GM18870 (cell line): ENCODE measurements at regions not wholly inside any gene's neighbourhood (a gene's known extent, or its start where the extent isn't known, plus 50 kb on each side); places are given as distances from the start of the nearest gene placed in this dataset.

Experiments
- ATAC-seq: cut with Tn5 transposase; IDR thresholded peaks from one replicate; pipeline ENCODE4 v1.9.1; 2021; ENCODE audit warnings: moderate library complexity; ENCODE audit not compliant: unreplicated experiment

DNA sequence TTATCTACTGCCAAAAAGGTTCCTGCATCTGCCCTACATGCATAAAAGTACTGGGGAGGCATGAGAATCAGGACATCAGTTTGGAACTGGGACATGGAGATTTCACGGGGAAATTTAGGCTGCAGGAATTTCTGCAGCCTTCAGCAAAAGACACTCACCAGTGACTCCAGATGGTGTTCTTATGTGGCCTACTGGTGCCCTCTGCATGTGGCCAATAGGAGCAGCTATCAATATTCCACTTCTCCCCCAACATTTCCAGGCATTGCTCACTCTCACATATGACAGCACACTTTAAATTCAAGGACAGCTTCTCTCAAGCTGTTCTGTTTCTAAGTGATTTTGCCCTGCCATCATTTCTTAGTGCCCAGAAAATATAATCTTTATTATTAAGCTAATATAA lies 570.5 kb upstream of the ARGLU1 start:
- no peak for ATAC-seq

DNA sequence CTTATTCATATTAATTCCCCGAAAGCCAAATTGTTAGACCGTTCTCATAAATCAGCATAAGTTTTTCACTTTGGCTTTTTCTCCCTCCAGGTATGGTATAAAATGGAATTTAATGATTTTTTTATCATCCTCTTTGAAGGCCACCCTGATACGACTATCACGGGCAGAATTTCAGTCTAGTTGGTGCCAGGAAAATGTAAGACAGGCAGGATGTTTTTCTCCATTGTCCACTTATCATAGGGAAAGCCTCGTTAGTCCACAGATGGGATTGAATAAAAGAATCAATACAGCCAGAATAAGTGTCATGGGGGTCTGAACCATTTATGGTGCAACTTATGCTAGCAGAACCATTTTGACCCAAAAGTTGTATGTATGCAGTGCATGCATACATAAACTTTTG lies 566.0 kb upstream of the ARGLU1 start:
- no peak for ATAC-seq

DNA sequence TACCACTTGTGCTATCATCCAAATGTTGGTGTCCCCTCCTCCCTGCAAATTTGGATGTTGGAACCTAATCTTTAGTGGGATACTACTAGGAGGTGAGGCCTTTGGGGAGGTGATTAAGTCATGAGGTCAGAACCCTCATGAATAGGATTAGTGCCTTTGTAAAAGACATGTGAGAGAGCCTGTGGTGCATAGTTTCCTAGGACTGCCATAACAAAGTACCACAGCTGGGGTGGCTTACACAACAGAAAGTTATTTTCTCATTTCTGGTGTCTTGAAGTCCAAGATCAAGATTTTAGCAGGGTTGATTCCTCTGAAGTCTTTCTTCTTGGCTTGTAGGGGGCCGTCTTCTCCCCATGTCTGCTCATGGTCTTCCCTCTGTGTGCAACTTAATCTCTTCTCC lies 562.6 kb upstream of the ARGLU1 start:
- no peak for ATAC-seq

DNA sequence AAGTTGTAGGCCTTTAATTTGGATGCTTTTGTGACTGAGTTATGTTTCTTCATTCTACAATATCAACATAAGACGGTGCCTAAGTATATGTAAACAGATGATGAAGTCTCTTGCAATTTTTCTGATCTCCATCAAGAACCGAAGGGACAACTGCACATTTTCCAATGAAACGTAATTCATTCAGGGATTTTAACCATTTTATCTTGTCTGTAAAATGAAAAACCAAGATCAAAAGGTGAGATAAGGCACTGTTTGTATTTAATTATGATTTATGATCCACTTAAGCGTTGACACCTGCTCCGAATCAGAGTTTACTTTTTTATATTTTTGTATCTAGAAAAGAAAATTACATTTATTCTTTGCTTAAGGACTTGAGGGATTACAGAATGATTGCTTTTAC lies 556.8 kb upstream of the ARGLU1 start:
- ATAC-seq: no peak

DNA sequence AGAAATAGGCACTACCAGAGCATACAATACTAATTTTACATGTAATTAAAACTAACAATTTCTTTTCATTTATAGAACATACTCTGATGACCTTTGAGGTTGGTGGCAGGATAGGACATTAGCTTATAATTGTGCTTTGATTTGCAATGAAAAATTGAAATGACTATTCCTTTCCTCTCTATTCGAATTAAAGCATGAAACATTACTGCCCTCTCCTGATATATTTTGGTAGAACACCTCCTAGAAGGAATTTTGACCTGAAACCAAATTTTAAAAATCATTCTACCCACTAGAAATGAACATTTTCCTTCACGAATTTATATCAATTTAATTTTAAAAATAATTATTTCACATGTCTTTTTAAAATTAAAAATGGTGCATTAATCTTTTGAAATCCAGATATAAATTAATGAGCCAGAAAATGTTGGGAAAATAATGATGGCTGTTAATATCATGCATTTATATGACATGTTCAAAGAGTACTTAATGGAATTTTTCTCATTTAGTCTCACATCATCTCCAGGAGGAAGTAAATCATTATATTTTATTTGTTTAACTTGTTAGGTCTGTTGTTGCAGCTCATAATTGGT lies 556.3 kb upstream of the ARGLU1 start:
- no peak for ATAC-seq

DNA sequence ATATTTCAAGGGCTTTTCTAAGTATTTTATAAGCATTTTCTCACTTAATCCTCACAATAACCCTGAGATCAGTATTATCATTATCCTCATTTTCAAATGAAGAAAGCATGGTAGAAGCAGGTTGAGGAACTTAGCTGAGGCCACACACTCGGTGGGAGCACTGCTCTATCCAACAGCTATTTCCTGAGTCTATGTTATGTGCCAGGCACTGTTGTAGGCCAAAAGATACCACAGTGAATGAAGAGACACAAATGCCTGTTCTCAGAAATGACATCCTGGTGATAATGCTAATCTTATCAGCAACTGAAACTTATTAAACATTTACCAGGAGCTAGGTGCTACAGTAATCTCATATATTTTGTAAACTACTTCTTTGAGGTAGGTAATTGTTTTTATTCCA lies 553.9 kb upstream of the ARGLU1 start:
- no peak for ATAC-seq

DNA sequence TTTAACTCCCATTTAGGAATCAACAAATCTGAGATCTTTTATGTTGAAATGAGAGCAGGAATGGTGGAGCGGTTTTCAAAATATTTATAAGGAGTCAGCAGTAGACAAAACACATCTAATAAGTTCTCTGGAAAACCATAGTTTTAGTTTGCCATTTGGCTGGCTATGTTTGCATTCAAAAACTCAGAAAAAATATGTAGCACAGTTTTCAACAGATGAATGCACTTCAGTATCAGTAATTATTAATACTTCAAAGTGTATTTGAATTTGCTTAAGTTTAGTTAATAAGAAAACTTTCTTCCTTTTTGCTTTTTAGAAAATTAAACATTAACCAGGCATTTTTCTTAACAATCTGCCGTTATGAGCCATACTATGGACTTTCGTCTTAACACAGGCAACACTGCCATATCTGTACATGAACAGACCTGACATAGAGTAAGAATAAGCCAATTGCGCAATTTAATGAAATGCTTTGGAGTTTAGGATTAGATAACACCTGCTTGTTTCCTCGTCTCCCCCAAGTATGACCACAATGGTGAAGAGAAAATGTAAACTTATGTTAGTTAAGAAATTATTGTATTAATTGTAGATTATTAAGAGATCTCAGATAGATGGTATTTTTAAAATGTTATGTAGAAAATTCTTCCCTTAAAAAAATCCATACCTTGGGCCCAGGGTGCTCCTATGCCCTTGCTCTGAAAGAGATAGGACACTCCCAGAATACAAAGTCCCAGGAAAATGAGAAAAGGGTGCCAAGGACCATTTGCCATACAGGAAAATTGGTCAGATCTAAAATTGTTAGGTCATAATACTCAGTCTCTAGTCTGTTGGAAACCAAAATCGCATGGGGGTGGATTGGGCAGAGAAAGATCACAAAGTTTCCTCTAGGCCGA lies 552.3 kb upstream of the ARGLU1 start:
- ATAC-seq: no peak

DNA sequence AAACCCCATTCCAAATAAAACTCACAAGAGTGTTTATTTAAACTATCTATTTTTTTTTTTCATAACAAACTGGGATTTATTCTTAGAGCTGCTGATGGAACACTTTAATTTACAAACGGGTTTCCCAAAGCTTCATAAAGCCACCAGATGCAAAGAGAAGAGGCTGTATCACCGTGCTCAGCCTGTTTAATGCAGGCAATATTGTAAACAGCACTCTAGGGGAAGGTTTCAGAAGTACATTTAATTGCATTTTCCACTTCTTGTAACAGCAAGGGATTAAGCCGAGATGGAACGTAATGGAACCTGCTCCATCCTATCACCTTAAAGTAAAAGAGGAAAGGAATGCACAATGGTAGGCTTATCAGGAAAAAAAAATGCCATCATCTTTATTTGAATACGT lies 550.6 kb upstream of the ARGLU1 start:
- no peak for ATAC-seq

DNA sequence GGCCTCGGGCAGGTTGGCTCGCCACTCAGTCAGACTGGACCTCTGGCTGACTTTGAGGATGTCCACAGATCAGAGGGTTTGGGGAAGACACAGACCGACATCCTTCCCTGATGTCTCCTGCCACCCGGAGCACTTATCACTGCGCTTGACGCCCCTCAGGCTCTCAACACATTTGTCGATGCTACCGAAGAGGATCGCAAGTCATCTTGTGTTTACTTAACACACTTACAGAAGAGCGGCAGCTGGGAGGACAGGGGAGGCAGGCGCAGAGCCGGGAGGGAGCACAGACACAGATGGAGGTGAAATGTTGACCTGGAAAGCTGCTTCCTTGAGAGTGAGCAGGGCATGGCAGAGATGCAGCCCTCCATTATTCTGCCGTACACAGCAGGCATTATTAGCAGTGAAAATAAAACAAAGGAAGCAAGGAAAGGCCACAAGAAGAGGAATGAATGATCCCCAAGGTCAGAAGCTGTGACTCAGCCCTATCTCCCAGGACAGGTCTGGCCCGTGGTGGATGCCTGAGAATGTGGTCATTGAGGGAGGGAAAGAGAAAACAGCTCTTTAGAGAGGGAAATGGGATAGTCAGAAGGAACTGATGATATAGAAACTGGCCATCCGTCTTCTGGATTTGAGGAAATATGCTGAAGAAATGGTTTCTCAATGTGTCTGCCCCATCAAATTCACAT lies 549.5 kb upstream of the ARGLU1 start:
- ATAC-seq: no peak

DNA sequence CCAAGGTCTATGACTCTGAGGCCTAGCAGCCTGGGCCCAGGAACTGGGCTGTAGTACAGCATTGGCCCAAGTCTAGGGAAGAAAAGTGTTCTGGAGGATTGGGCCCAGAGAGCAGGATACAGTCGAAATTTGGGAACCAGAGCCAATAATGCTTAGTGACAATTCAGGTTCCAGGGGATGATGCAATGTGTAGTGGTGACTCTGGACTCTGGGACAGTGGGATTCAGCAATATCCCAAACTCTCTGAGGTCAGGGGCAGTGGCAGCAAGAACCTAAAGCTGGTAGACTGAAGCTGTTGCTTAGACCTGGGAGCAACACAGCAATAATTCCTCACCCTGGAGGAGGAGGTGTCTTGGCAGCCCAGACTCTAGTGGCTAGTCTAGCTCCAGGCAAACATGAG lies 545.5 kb upstream of the ARGLU1 start:
- no peak for ATAC-seq

DNA sequence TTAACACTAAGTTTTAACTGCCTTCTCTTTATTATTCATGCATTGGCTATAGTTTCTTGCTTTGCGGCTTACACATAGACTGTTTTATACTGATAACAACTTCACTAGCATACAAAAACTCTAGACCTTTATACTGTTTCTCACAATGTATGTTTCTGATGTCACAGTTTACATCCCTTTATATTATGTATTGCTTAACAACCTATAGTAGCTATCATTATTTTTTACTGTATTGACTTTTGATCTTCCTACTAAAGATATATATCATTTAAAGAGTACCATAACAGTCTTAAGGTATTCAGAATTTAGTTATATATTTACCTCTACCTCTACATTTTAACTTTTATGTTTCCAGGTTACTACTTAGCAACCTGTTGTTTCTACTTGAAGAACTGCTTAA lies 543.3 kb upstream of the ARGLU1 start:
- no peak for ATAC-seq

DNA sequence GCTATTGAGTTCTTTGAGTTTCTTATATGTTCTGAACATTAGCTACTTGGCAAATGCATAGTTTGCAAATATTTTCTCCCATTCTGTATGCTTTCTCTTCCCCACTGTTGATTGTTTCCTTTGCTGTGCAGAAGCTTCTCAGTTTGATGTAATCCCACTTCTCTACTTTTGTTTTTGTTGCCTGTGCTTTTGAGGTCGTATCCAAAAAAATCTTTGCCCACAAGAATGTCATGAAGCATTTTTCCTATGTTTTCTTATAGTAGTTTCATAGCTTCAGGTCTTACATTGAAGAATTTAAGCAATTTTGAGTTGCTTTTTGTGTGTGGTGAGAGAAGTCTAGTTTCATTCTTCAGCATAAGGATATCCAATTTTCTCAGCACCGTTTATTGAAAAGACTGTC lies 536.7 kb upstream of the ARGLU1 start:
- no peak for ATAC-seq

DNA sequence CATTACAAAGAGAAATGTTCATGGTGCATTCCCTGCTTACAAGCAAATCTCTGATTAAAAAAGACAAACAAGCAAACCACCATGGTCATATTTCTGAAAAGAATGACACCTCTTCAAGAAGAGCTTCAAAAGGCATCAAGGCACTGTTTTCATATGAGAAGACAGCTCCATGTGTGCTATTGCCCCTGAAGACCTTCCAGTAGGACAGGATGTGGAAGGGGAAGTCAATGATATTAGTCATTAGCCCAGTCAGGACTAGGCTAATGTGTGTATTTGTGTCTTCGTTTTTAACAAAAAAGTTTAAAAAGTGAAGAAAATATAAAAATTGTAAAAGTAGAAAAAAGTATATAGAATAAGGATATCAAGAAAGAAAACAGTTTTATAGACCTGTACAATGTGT lies 534.7 kb upstream of the ARGLU1 start:
- ATAC-seq: no peak

DNA sequence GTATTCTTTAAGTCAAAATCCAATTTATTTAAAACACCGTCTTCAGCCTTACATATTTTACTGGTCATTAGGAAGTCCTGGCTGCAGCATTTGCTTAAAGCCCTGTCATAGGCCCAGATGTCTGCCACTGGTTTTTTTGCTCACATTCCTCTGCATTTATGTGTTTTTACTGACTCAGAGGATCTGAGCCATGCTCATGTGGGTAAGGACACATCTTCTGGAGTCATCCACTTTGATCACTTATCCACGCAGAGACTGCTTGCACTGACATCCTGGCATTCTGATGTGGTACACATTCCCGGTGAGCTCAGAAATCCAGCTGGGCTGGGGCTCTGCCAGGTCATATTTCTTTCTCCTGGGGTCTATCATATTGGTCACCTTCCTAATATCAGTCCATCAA lies 531.7 kb upstream of the ARGLU1 start:
- ATAC-seq: no peak

DNA sequence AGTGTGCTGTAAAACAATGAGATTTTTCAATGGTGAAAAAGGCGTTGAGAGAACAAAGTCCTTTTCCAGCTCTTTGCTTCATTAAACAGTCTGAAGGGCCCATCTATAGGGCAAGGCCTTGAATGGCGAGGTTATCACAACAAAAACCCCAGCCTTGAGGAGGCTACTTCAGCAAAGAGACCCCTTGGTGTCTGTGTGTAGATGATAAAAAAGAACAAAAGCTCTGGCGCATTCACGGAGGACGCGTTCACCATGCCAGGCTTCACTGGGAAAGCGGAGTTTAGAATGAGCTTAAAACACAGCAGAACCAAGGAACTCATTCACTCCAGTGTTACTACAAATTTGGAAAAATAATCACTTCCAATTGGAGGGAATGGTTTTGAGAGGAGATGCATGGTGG lies 530.0 kb upstream of the ARGLU1 start:
- no peak for ATAC-seq

DNA sequence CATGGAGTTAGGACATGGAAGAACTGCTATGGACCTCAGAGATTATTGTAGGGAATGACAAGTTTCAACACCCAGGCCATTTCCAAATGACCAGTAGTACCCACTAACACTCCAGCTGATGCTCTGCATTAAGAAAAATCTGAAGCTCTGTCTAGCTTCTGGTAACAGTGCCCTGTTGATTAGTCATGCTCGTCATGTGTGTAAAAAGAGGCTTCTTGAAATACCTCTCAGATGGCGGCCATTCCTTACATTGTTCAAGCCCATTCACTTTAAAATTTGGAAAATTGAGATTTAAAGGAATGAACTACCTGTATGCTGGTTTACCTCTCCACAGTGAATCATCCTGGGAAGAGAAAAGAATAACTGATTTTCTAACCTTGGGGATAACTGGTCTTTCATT lies 527.9 kb upstream of the ARGLU1 start:
- ATAC-seq: no peak

DNA sequence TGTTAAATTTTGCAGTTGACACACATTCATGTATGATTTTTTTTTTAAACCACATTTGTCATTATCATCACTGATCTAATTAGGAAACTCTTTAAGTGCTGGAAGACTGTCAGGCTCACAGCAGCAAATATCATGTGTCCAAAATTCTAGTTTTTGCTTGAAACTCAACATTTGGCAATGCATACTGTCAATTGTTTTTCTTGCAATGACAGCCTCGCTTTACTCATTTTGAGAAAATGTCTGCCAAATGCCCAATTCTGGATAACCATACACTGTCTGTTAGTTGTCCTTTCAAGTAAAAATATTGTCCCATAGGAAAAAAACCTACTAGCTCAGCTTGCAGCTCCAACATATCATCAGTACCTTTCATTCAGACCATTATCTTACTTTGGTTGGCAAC lies 523.9 kb upstream of the ARGLU1 start:
- ATAC-seq: no peak

DNA sequence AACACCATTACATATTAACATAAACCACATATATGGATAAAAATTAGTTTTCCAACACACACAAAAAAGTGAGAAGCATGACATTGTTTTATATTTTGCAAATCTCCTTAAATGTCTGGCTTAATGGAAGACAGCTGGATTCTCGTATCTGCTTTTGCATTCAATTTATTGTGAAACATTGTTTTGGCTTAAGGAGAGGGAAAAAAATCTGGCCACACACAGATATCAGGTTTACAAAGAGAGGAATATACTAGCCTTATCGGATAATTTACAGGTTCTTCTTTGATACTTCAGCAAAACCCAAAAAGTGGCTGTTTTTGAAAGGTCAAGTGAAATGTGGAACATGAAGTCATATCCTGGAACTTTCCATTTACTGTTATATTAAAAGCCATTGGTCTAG lies 523.5 kb upstream of the ARGLU1 start:
- no peak for ATAC-seq

DNA sequence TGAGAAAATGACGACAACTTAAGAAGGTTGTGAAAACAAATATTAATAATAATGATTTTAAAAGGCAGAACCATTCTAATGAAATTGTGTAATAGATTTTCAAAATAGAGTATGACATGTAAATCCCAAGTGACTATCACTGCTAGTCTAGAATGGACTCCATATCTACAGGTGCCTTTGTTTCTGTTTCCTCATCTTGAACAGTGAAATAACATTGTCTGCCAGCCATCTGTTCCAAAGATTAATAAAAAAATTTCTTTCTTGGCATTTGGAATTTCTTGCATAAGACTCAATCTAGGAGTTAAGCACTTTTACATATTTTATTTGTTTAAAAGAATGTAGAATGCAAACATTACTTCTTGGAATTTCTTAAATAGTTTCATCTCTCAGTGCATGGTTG lies 520.1 kb upstream of the ARGLU1 start:
- no peak for ATAC-seq

DNA sequence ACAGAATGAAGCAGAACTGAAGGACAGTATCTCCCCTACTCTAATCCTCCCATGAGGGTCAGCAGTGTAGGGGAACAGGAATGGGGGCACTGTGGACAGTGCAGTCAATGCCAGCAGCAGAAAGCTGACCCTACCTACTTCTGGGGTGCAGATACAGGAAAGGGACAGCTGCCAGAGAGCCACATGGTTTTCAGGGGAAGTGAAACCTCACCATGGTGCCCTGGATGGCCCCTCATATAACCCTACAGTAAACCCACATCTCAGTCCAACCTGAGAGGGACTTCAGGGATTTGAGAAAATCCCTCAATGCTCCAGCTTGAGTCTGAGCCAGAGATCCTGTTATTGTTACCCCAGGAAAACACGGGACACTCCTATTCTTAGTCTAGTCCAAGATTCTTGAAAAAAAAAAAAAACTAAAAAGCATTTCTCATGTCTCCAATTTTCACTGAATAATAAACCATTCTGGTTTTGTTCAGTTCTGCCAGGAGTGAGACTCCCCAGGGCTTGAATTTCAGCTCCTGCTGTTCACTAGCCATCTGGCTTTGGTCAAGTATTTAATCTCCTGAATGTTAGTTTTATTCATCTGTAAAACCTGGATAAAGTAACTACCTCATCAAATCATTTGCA lies 511.6 kb upstream of the ARGLU1 start:
- ATAC-seq: no peak

DNA sequence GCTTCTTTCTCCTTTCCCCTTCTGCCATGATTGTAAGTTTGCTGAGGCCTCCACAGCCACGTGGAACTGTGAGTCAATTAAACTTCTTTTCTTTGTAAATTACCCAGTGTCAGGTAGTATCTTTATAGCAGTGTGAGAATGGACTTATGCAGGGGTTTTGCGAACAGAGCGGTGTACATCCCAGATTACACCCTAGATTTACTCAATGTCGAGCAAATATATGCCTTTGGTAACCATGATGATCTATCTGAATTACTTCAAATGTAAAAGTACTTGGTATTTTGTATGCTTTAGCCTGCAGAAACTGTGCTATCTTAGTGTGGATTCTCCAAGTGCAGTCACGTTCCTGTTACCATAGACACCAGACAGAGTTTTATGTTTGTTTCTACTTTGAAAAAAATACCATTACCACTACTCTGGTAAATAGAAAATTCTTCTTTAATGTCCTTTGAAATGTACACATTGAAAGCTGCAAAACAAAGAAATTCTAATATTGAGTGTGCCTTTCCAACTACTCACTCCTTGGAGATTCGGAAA lies 510.4 kb upstream of the ARGLU1 start:
- no peak for ATAC-seq

DNA sequence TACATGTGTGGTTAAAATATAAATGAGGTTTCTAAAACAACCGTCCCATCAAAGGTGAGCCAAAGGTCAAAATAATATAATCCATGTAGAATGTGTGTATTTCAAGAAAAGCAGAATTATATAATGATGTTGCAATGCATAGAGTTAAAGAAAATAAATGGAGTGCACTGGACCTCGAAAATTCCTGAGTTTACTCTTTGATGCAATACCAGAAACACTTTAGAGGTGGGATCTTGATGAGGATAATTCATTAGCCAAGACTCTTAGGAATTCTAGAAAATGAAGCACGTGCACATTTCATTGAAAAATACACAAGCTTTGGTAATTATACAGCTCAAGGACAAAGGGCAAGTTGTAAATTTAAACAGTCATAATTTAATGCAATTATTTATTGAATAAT lies 508.9 kb upstream of the ARGLU1 start:
- no peak for ATAC-seq
